ENCODE measurements at regions not wholly inside any gene's neighbourhood (a gene's known extent, or its start where the extent isn't known, plus 50 kb on each side); places are given as distances from the start of the nearest gene placed in this dataset.

DNA sequence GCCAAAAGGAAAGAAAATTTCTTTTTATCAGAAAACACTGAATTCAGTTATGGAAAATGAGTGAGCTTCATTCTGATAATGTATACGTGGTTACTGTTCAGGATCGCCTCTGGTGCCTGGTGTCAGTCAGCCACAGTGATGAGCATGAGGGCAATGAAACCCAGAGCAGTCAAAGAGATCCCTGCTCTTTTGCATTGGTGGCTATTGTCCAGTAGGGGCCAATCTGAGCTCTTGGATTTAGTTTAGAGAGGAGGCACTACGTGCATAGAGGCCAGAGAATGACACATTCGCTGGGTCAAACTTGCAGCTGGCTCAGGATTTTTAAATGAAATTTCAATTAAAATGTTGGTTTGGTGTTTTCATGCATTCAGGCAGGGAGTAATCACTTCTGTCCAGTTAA is 522.9 kb downstream of the TMEM182 start:
- no peak for TF ChIP-seq POLR2A (IDR thresholded peaks at IDR 0.05)
- TF ChIP-seq CTCF (IDR thresholded peaks at IDR 0.05), result no peak
